ENCODE measurements at regions not wholly inside any gene's neighbourhood (a gene's known extent, or its start where the extent isn't known, plus 50 kb on each side); places are given as distances from the start of the nearest gene placed in this dataset.

- no peak for DNase-seq (ENCODE audit: low read depth)
Measured at GRCh38 chr9:82320566-82320965, 332.0 kb downstream of the SPATA31D1 start.

GRCh38 chr9:82325907-82326306 lies 337.3 kb downstream of the SPATA31D1 start:
- no peak for DNase-seq (ENCODE audit: low read depth)

GRCh38 chr9:82327641-82328040 lies 339.1 kb downstream of the SPATA31D1 start:
- peak; percentile 53 for DNase-seq (ENCODE audit: low read depth)

GRCh38 chr9:82331079-82331478 lies 342.5 kb downstream of the SPATA31D1 start:
- no peak for DNase-seq (ENCODE audit: low read depth)

- DNase-seq (ENCODE audit: low read depth), result peak; percentile 96
Measured at GRCh38 chr9:82332018-82332773, 343.6 kb downstream of the SPATA31D1 start.

- peak; percentile 9 for DNase-seq (ENCODE audit: low read depth)
Measured at GRCh38 chr9:82332774-82333152, 344.2 kb downstream of the SPATA31D1 start.

GRCh38 chr9:82333671-82334070 lies 345.1 kb downstream of the SPATA31D1 start:
- peak; percentile 11 for DNase-seq (ENCODE audit: low read depth)

GRCh38 chr9:82334286-82334685 lies 345.7 kb downstream of the SPATA31D1 start:
- DNase-seq (ENCODE audit: low read depth), result peak; percentile 95

GRCh38 chr9:82337351-82337750 lies 348.8 kb downstream of the SPATA31D1 start:
- no peak for DNase-seq (ENCODE audit: low read depth)

GRCh38 chr9:82342046-82342445 lies 353.5 kb downstream of the SPATA31D1 start:
- DNase-seq (ENCODE audit: low read depth), result no peak

- no peak for DNase-seq (ENCODE audit: low read depth)
Measured at GRCh38 chr9:82346040-82346439, 357.5 kb downstream of the SPATA31D1 start.

- no peak for DNase-seq (ENCODE audit: low read depth)
Measured at GRCh38 chr9:82353631-82354278, 365.2 kb downstream of the SPATA31D1 start.

- DNase-seq (ENCODE audit: low read depth), result peak; percentile 57
Measured at GRCh38 chr9:82354279-82354659, 365.7 kb downstream of the SPATA31D1 start.

GRCh38 chr9:82356131-82356530 lies 367.6 kb downstream of the SPATA31D1 start:
- no peak for DNase-seq (ENCODE audit: low read depth)

- DNase-seq (ENCODE audit: low read depth), result no peak
Measured at GRCh38 chr9:82356871-82357270, 368.3 kb downstream of the SPATA31D1 start.

- no peak for DNase-seq (ENCODE audit: low read depth)
Measured at GRCh38 chr9:82363198-82363597, 374.6 kb downstream of the SPATA31D1 start.

- DNase-seq (ENCODE audit: low read depth), result no peak
Measured at GRCh38 chr9:82363682-82364081, 375.1 kb downstream of the SPATA31D1 start.

- DNase-seq (ENCODE audit: low read depth), result no peak
Measured at GRCh38 chr9:82367016-82367415, 378.4 kb downstream of the SPATA31D1 start.

GRCh38 chr9:82367929-82368328 lies 379.4 kb downstream of the SPATA31D1 start:
- no peak for DNase-seq (ENCODE audit: low read depth)

- no peak for DNase-seq (ENCODE audit: low read depth)
Measured at GRCh38 chr9:82369251-82369945, 380.8 kb downstream of the SPATA31D1 start.

GRCh38 chr9:82375041-82375440 lies 386.5 kb downstream of the SPATA31D1 start:
- DNase-seq (ENCODE audit: low read depth), result no peak

- DNase-seq (ENCODE audit: low read depth), result no peak
Measured at GRCh38 chr9:82376677-82377232, 388.2 kb downstream of the SPATA31D1 start.

Data from amniotic epithelial cell (primary cell).